ENCODE measurements at regions not wholly inside any gene's neighbourhood (a gene's known extent, or its start where the extent isn't known, plus 50 kb on each side); places are given as distances from the start of the nearest gene placed in this dataset.
"Not testable (repeated sequence)": the region's sequence is repeated elsewhere in the genome, so short reads cannot be mapped to it uniquely, and the experiment has no call there.

DNA sequence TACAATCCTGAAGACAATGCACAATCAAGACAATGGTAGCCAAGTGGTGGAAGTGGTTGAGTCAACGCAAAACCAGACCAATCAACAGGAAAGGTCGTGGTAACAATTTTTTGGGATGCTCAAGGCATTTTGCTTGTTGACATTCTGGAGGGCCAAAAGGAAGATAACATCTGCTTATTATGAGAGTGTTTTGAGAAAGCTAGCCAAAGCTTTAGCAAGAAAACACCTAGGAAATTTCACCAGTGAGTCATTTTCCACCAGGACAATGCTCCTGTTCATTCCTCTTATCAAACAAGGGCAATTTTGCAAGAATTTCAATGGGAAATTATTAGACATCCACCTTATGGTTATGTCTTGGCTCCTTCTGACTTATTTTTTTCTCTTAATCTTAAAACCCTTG lies 1932.2 kb upstream of the RAG2 start:
- 57 to 71% methylated on average over 2 of the region's 2 CpGs for WGBS, 2 donors
- Histone ChIP-seq H3K4me3 (replicated peaks in 1 of 3) (no peak overlapping the region), H3K27ac (no peak overlapping the region), H3K9me3 (no peaks in the 10 kb centered on the region), H3K27me3 (no peaks in the 10 kb centered on the region), H3K36me3 (no peaks in the 10 kb centered on the region), H3K4me1 (no peaks in the 10 kb centered on the region)
- intact Hi-C loops (cut with DNase I), result no loop called here
- TF ChIP-seq, protein P1, sequence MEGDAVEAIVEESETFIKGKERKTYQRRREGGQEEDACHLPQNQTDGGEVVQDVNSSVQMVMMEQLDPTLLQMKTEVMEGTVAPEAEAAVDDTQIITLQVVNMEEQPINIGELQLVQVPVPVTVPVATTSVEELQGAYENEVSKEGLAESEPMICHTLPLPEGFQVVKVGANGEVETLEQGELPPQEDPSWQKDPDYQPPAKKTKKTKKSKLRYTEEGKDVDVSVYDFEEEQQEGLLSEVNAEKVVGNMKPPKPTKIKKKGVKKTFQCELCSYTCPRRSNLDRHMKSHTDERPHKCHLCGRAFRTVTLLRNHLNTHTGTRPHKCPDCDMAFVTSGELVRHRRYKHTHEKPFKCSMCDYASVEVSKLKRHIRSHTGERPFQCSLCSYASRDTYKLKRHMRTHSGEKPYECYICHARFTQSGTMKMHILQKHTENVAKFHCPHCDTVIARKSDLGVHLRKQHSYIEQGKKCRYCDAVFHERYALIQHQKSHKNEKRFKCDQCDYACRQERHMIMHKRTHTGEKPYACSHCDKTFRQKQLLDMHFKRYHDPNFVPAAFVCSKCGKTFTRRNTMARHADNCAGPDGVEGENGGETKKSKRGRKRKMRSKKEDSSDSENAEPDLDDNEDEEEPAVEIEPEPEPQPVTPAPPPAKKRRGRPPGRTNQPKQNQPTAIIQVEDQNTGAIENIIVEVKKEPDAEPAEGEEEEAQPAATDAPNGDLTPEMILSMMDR (IDR thresholded peaks at IDR 0.05), result no peak
- TF ChIP-seq POLR2A (IDR thresholded peaks at IDR 0.05), result no peak
- DNase-seq, result no peak

DNA sequence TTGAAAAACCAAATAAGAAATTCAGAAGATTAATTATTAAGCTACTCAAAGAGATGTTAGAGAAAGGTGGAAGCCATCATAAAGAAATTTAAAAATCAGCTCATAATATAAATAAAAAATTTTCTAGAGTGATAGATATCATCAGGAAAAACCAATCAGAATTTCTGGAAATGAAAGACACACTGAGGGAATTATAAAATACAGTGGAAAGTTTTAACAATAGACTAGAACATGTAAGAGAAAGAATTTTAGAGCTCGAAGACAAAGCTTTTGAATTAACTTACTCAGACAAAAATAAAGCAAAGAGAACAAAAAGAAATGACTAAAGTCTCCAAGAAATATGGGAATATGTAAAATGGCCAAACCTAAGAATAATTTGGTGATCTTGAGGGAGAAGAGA lies 1926.9 kb upstream of the RAG2 start:
- TF ChIP-seq POLR2A (IDR thresholded peaks at IDR 0.05), result no peak
- TF ChIP-seq, protein P1 (IDR thresholded peaks at IDR 0.05), result no peak
- H3K27ac ChIP-seq, result no peak overlapping the region
- no peaks in the 10 kb centered on the region for H3K27me3 ChIP-seq
- no peak overlapping the region for H3K4me3 ChIP-seq (replicated peaks in 1 of 3)
- intact Hi-C loops (cut with DNase I), result no loop called here
- 71 to 82% methylated on average over 1 of the region's 1 CpG for WGBS, 2 donors
- no peaks in the 10 kb centered on the region for H3K4me1 ChIP-seq
- no peaks in the 10 kb centered on the region for H3K36me3 ChIP-seq
- no peaks in the 10 kb centered on the region for H3K9me3 ChIP-seq
- DNase-seq, result no peak

DNA sequence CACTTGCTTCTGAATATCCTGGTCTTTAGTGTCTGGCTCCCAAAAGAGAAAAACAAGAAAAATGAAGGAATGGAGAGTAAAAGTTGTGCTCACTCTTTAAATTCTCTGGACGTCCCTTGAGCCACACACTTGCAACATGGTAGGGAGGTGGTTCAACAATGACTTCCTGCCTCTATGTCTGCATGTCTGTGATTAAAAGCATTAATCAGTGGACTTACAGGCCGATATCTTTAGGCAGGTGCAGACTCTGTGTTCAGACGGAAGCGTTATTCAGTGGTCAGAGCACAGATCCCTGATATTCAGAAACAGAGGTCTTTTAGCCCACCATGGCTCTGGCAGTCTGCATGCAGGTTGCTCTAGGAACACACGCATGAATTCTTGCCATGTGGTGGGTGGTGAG lies 1920.0 kb upstream of the RAG2 start:
- Histone ChIP-seq H3K27ac (no peak overlapping the region), H3K27me3 (no peaks in the 10 kb centered on the region), H3K4me3 (replicated peaks in 1 of 3) (no peak overlapping the region), H3K9me3 (no peaks in the 10 kb centered on the region), H3K36me3 (no peaks in the 10 kb centered on the region), H3K4me1 (no peaks in the 10 kb centered on the region)
- WGBS, 2 donors, result 88 to 90% methylated on average over 5 of the region's 5 CpGs
- intact Hi-C loops (cut with DNase I), result no loop called here
- TF ChIP-seq POLR2A (IDR thresholded peaks at IDR 0.05), result no peak
- TF ChIP-seq, protein P1 (IDR thresholded peaks at IDR 0.05), result no peak
- no peak for DNase-seq

DNA sequence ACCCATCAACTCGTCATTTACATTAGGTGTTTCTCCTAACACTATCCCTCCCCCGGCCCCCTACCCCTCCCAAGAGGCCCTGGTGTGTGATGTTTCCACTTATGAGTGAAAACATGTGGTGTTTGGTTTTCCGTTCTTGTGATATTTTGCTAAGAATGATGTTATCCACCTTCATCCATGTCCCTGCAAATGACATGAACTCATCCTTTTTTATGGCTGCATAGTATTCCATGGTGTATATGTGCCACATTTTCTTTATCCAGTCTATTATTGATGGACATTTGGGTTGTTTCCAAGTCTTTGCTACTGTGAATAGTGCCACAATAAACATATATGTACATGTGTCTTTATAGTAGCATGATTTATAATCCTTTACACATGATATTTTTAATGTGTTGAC lies 1914.8 kb upstream of the RAG2 start:
- H3K4me1 ChIP-seq; H3K4me3 ChIP-seq (replicated peaks in 1 of 3); intact Hi-C loops (cut with DNase I); H3K36me3 ChIP-seq; H3K9me3 ChIP-seq; H3K27ac ChIP-seq; DNase-seq; H3K27me3 ChIP-seq: not testable (repeated sequence)
- 85 to 89% methylated on average over 3 of the region's 3 CpGs for WGBS, 2 donors

DNA sequence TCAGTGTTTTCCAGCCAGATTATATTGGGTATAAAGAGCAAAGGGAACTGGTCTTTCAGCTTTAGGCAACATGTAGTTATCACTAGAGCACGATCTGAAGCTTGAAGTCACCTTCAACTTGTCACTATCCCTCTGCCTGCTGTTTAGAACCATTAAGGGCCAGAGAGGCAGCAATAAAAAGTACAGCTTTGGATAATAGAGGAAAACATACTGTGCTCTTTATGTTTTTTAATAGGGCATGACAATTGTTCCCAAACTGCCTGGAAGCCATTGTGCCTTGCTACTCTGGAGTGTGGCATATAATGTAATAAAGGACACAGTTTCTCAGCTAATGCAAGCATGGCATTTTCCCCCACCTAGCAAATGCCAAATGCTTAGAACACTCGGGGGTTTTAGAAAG lies 1912.0 kb upstream of the RAG2 start:
- 71 to 72% methylated on average over 2 of the region's 2 CpGs for WGBS, 2 donors
- intact Hi-C loops (cut with DNase I), result no loop called here

More for the DNA sequence above, 1912.0 kb upstream of the RAG2 start:
- DNase-seq, result no peak
- H3K36me3 ChIP-seq, result no peaks in the 10 kb centered on the region
- TF ChIP-seq, protein P1 (IDR thresholded peaks at IDR 0.05), result no peak
- TF ChIP-seq POLR2A (IDR thresholded peaks at IDR 0.05), result no peak
- no peaks in the 10 kb centered on the region for H3K27me3 ChIP-seq
- H3K27ac ChIP-seq, result no peak overlapping the region
- no peaks in the 10 kb centered on the region for H3K9me3 ChIP-seq
- H3K4me3 ChIP-seq (replicated peaks in 1 of 3), result no peak overlapping the region
- no peaks in the 10 kb centered on the region for H3K4me1 ChIP-seq
